C4-2B (cell line): ENCODE measurements at regions not wholly inside any gene's neighbourhood (a gene's known extent, or its start where the extent isn't known, plus 50 kb on each side); places are given as distances from the start of the nearest gene placed in this dataset.

ENCODE experiments used
- H3K27ac ChIP-seq: fragments of 450-650 bp; 2 replicates; pipeline ENCODE4 v1.5.1; 2017
- CTCF ChIP-seq: fragments of 450-650 bp; conservative IDR thresholded peaks from 2 replicates; pipeline ENCODE4 v1.5.1; 2017; ENCODE audit warnings: mild to moderate bottlenecking
- ZFX ChIP-seq: fragments of 450-650 bp; IDR thresholded peaks from 2 replicates; pipeline ENCODE4 v1.6.1; 2017

GRCh38 chr2:56685205-56685604, 501.4 kb downstream of the CCDC85A start:
- no peak overlapping the region for H3K27ac ChIP-seq
- TF ChIP-seq ZFX, result no peak
- TF ChIP-seq CTCF, result no peak

GRCh38 chr2:56687169-56687568, 503.4 kb downstream of the CCDC85A start:
- H3K27ac ChIP-seq, result no peak overlapping the region

GRCh38 chr2:56688661-56689060, 504.9 kb downstream of the CCDC85A start:
- H3K27ac ChIP-seq, result no peak overlapping the region
- no peak for TF ChIP-seq CTCF
- no peak for TF ChIP-seq ZFX

More at GRCh38 chr2:56687169-56687568, 503.4 kb downstream of the CCDC85A start:
- TF ChIP-seq CTCF (no peak), ZFX (no peak)

GRCh38 chr2:56693501-56693900, 509.7 kb downstream of the CCDC85A start:
- no peak overlapping the region for H3K27ac ChIP-seq
- TF ChIP-seq ZFX (no peak), CTCF (no peak)

- H3K27ac ChIP-seq, result no peak overlapping the region
- no peak for TF ChIP-seq CTCF
These were observed 519.2 kb downstream of the CCDC85A start for GRCh38 chr2:56703001-56703400.

- TF ChIP-seq CTCF (no peak), ZFX (no peak)
- H3K27ac ChIP-seq, result no peak overlapping the region
These were observed 521.9 kb downstream of the CCDC85A start for GRCh38 chr2:56705713-56706112.

GRCh38 chr2:56707218-56707617, 523.4 kb downstream of the CCDC85A start:
- no peak overlapping the region for H3K27ac ChIP-seq
- TF ChIP-seq ZFX (no peak), CTCF (no peak)
